OCI-LY1 (cell line): ENCODE measurements at regions not wholly inside any gene's neighbourhood (a gene's known extent, or its start where the extent isn't known, plus 50 kb on each side); places are given as distances from the start of the nearest gene placed in this dataset.

Experiments used
- H2AFZ ChIP-seq: fragments of 200-600 bp; sonication (generic), shearing (Covaris generic); 2 replicates; pipeline ENCODE4 v1.6.0; 2014; ENCODE audit warnings: antibody characterized with exemption, mild to moderate bottlenecking, low read length
- H3F3A ChIP-seq: fragments of 200-600 bp; sonication (generic), shearing (Covaris generic); 2 replicates; pipeline ENCODE4 v1.6.0; 2014; ENCODE audit warnings: mild to moderate bottlenecking, antibody characterized with exemption, low read length, moderate library complexity; ENCODE audit not compliant: insufficient read depth
- H3K27ac ChIP-seq: fragments of 200-600 bp; sonication (generic); 2 replicates; pipeline ENCODE4 v1.5.1; 2014; ENCODE audit warnings: low read length, mixed run types, mild to moderate bottlenecking, low read depth; ENCODE audit not compliant: poor library complexity, severe bottlenecking
- H3K27me3 ChIP-seq: fragments of 200-600 bp; sonication (generic); 2 replicates; pipeline ENCODE4 v1.6.0; 2014; ENCODE audit warnings: antibody characterized with exemption, mild to moderate bottlenecking, low read length, moderate library complexity; ENCODE audit not compliant: insufficient read depth
- H3K36me3 ChIP-seq: fragments of 200-600 bp; sonication (generic); 2 replicates; pipeline ENCODE4 v1.6.1; 2014; ENCODE audit warnings: mild to moderate bottlenecking, antibody characterized with exemption, low read length, moderate library complexity, mixed read lengths; ENCODE audit not compliant: insufficient read depth
- H3K4me1 ChIP-seq: fragments of 200-600 bp; sonication (generic); 2 replicates; pipeline ENCODE4 v1.5.1; 2014; ENCODE audit warnings: mild to moderate bottlenecking, low read length, moderate library complexity; ENCODE audit not compliant: insufficient read depth, severe bottlenecking
- H3K4me2 ChIP-seq: fragments of 200-600 bp; sonication (generic), shearing (Covaris generic); 2 replicates; pipeline ENCODE4 v1.6.1; 2014; ENCODE audit warnings: low read length
- H3K4me3 ChIP-seq: fragments of 200-600 bp; sonication (generic); 2 replicates; pipeline ENCODE4 v1.5.1; 2014; ENCODE audit warnings: low read length, low read depth, mild to moderate bottlenecking, mixed read lengths; ENCODE audit not compliant: poor library complexity, severe bottlenecking
- H3K79me2 ChIP-seq: fragments of 200-600 bp; shearing (Covaris generic); 2 replicates; pipeline ENCODE4 v1.6.1; 2016; ENCODE audit warnings: mixed run types, low read length, mixed read lengths; ENCODE audit not compliant: insufficient read depth
- H3K9ac ChIP-seq: fragments of 200-600 bp; sonication (generic), shearing (Covaris generic); 2 replicates; pipeline ENCODE4 v1.6.1; 2014; ENCODE audit warnings: mild to moderate bottlenecking, low read length, mixed read lengths
- H3K9me2 ChIP-seq: fragments of 200-600 bp; sonication (generic), shearing (Covaris generic); 2 replicates; pipeline ENCODE4 v1.6.1; 2014; ENCODE audit warnings: low read depth, mild to moderate bottlenecking, low read length, mixed read lengths
- H3K9me3 ChIP-seq: fragments of 200-600 bp; shearing (Covaris generic); 2 replicates; pipeline ENCODE4 v1.6.1; 2014; ENCODE audit warnings: low read length, mixed read lengths
- H4K20me1 ChIP-seq: fragments of 200-600 bp; sonication (generic), shearing (Covaris generic); 2 replicates; pipeline ENCODE4 v1.6.0; 2016; ENCODE audit warnings: mild to moderate bottlenecking, low read length; ENCODE audit not compliant: insufficient read depth
- EZH2 ChIP-seq: fragments of 200-600 bp; sonication (generic), shearing (Covaris generic); IDR thresholded peaks from 2 replicates; pipeline ENCODE4 v1.8.0; 2017; ENCODE audit warnings: borderline replicate concordance, mixed run types, mild to moderate bottlenecking, antibody characterized with exemption, low read length, moderate library complexity, mixed read lengths
- TF ChIP-seq, protein P1 (sequence below): fragments of 200-600 bp; sonication (generic), shearing (Covaris generic); IDR thresholded peaks from 2 replicates; pipeline ENCODE4 v1.5.1; 2017; ENCODE audit warnings: mild to moderate bottlenecking, antibody characterized with exemption, low read length, moderate library complexity, mixed read lengths

DNA sequence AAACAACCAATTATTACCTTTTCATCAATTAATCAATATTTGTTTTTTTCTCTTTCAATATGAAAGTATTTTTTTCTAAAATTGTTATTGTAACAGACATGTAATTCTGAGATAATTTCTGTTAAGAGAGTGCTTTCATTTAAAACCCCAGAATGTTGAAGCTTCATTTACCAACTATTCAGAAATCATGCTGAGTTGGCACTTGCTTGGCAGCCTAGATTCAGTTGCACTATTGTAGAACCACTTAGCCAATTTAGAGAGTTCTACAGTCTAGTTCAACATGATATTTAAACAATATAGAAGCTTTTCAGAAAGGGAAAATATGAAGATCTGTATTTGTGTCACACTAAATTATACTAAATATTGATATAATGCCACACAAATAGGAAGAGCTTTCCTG, 56.1 kb upstream of the NKAIN2 start:
- no peaks in the 10 kb centered on the region for H3F3A ChIP-seq
- H3K9me3 ChIP-seq, result no peaks in the 10 kb centered on the region
- H3K79me2 ChIP-seq, result no peaks in the 10 kb centered on the region
- H3K27ac ChIP-seq, result no peak overlapping the region
- H4K20me1 ChIP-seq, result no peaks in the 10 kb centered on the region
- H3K9ac ChIP-seq, result no peak overlapping the region
- no peak overlapping the region for H2AFZ ChIP-seq
- H3K4me2 ChIP-seq, result no peak overlapping the region
- H3K27me3 ChIP-seq, result no peaks in the 10 kb centered on the region
- H3K9me2 ChIP-seq, result no peaks in the 10 kb centered on the region
- TF ChIP-seq, protein P1, sequence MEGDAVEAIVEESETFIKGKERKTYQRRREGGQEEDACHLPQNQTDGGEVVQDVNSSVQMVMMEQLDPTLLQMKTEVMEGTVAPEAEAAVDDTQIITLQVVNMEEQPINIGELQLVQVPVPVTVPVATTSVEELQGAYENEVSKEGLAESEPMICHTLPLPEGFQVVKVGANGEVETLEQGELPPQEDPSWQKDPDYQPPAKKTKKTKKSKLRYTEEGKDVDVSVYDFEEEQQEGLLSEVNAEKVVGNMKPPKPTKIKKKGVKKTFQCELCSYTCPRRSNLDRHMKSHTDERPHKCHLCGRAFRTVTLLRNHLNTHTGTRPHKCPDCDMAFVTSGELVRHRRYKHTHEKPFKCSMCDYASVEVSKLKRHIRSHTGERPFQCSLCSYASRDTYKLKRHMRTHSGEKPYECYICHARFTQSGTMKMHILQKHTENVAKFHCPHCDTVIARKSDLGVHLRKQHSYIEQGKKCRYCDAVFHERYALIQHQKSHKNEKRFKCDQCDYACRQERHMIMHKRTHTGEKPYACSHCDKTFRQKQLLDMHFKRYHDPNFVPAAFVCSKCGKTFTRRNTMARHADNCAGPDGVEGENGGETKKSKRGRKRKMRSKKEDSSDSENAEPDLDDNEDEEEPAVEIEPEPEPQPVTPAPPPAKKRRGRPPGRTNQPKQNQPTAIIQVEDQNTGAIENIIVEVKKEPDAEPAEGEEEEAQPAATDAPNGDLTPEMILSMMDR, result no peak
- no peak for TF ChIP-seq EZH2
- no peak overlapping the region for H3K4me3 ChIP-seq
- no peaks in the 10 kb centered on the region for H3K36me3 ChIP-seq
- no peaks in the 10 kb centered on the region for H3K4me1 ChIP-seq

DNA sequence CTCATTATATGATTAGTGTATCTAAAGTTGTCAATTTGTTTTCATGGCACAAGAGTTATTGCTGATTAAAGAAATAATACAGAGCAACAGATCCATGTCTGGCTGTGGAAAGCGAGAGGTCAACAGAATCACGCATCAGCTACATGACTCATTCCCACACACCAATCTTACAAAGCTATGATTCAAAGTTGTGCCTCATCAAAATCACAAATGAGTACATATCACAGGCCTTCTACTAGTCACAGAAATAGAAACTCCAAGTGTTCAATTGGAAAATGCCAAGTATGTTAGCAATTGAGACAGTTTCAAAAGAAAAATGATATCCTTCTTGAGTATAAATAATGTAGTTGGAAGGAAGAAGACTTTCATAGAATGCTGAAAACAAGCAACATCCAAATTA, 57.8 kb upstream of the NKAIN2 start:
- Histone ChIP-seq H3K27me3 (no peaks in the 10 kb centered on the region), H2AFZ (no peak overlapping the region), H4K20me1 (no peaks in the 10 kb centered on the region), H3K36me3 (no peaks in the 10 kb centered on the region), H3K9me3 (no peaks in the 10 kb centered on the region), H3F3A (no peaks in the 10 kb centered on the region), H3K4me2 (no peak overlapping the region), H3K79me2 (no peaks in the 10 kb centered on the region), H3K9ac (no peak overlapping the region), H3K4me3 (no peak overlapping the region), H3K9me2 (no peaks in the 10 kb centered on the region), H3K27ac (no peak overlapping the region), H3K4me1 (no peaks in the 10 kb centered on the region)
- TF ChIP-seq EZH2, result no peak
- TF ChIP-seq, protein P1, result no peak

DNA sequence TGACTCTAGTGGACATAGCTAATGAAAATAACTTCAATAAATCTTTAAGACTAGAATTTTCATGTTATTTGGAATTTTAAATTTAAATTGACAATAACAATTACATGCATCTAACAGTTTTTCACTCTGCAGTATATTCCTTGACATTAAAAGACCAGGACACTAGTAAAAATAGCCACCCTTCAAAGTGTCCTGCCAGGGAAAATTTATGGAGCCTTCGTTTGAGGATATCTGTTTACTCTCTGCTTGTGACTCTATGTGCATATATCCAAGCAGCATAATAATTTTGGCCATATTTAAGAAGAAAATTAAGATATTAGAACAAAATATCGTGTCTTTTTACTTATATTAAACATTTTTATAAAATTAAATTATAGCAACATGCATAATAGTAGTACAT, 58.8 kb upstream of the NKAIN2 start:
- Histone ChIP-seq H3K4me3 (no peak overlapping the region), H2AFZ (no peak overlapping the region), H3K9me2 (no peaks in the 10 kb centered on the region), H3K27me3 (no peaks in the 10 kb centered on the region), H3K79me2 (no peaks in the 10 kb centered on the region), H4K20me1 (no peaks in the 10 kb centered on the region), H3K36me3 (no peaks in the 10 kb centered on the region), H3K27ac (no peak overlapping the region), H3K4me1 (no peaks in the 10 kb centered on the region), H3K4me2 (no peak overlapping the region), H3K9me3 (no peaks in the 10 kb centered on the region), H3K9ac (no peak overlapping the region), H3F3A (no peaks in the 10 kb centered on the region)
- TF ChIP-seq EZH2, result no peak
- TF ChIP-seq, protein P1, result no peak
